GM23338 (cell line): ENCODE measurements at regions not wholly inside any gene's neighbourhood (a gene's known extent, or its start where the extent isn't known, plus 50 kb on each side); places are given as distances from the start of the nearest gene placed in this dataset.

ENCODE experiments used
- ATAC-seq: fragments of 200-7000 bp; cut with Tn5 transposase; 3 replicates; pipeline ENCODE4 v1.9.1; 2020
- DNase-seq: peaks from one replicate; pipeline ENCODE4 v3.0.0-alpha.2; 2015; ENCODE audit warnings: low spot score
- H2AFZ ChIP-seq: fragments of 200-600 bp; sonication (generic); 2 replicates; pipeline ENCODE4 v1.8.0; 2016; ENCODE audit warnings: antibody characterized with exemption, mild to moderate bottlenecking, moderate library complexity
- H3F3A ChIP-seq: fragments of 200-600 bp; sonication (generic); replicated peaks from 2 replicates; pipeline ENCODE4 v1.8.0; 2017; ENCODE audit warnings: antibody characterized with exemption, mixed run types, low read depth
- H3K27ac ChIP-seq: fragments of 200-600 bp; sonication (generic); 2 replicates; pipeline ENCODE4 v1.6.1; 2016; ENCODE audit warnings: low read depth
- H3K27me3 ChIP-seq: fragments of 200-600 bp; sonication (generic); 2 replicates; pipeline ENCODE4 v1.8.0; 2016; ENCODE audit warnings: mild to moderate bottlenecking, mixed run types, moderate library complexity; ENCODE audit not compliant: insufficient read depth
- H3K36me3 ChIP-seq: fragments of 200-600 bp; sonication (generic); 2 replicates; pipeline ENCODE4 v1.8.0; 2016; ENCODE audit warnings: mild to moderate bottlenecking; ENCODE audit not compliant: insufficient read depth
- H3K4me1 ChIP-seq: fragments of 200-600 bp; sonication (generic); 2 replicates; pipeline ENCODE4 v1.8.0; 2016; ENCODE audit warnings: mild to moderate bottlenecking, moderate library complexity; ENCODE audit not compliant: insufficient read depth
- H3K4me2 ChIP-seq: fragments of 200-600 bp; sonication (generic); 2 replicates; pipeline ENCODE4 v1.7.1; 2017; ENCODE audit warnings: mixed run types
- H3K4me3 ChIP-seq: fragments of 200-600 bp; sonication (generic); 2 replicates; pipeline ENCODE4 v1.6.1; 2016; ENCODE audit warnings: mixed run types
- H3K79me2 ChIP-seq: fragments of 200-600 bp; sonication (generic); replicated peaks from 2 replicates; pipeline ENCODE4 v1.8.0; 2017; ENCODE audit warnings: mild to moderate bottlenecking; ENCODE audit not compliant: insufficient read depth
- H3K9me2 ChIP-seq: fragments of 200-600 bp; sonication (generic); 2 replicates; pipeline ENCODE4 v1.8.0; 2017; ENCODE audit not compliant: insufficient read depth
- H4K20me1 ChIP-seq: fragments of 200-600 bp; sonication (generic); replicated peaks from 2 replicates; pipeline ENCODE4 v1.8.0; 2017; ENCODE audit warnings: mild to moderate bottlenecking; ENCODE audit not compliant: insufficient read depth
- H3K27ac Mint-ChIP-seq: 2 replicates; pipeline ENCODE4 v1.8.0; 2020; ENCODE audit warnings: inconsistent platforms, mild to moderate bottlenecking, moderate library complexity, mixed read lengths
- H3K27me3 Mint-ChIP-seq: 3 replicates; pipeline ENCODE4 v1.8.0; 2022; ENCODE audit warnings: low read depth, mild to moderate bottlenecking, moderate library complexity, mixed read lengths, inconsistent platforms; ENCODE audit not compliant: insufficient read depth, poor library complexity
- H3K36me3 Mint-ChIP-seq: 3 replicates; pipeline ENCODE4 v1.8.0; 2021; ENCODE audit warnings: low read depth, mild to moderate bottlenecking, inconsistent platforms, moderate library complexity, mixed read lengths
- H3K4me1 Mint-ChIP-seq: 3 replicates; pipeline ENCODE4 v1.8.0; 2020; ENCODE audit warnings: mild to moderate bottlenecking, inconsistent platforms, mixed read lengths
- H3K4me3 Mint-ChIP-seq: 3 replicates; pipeline ENCODE4 v1.8.0; 2021; ENCODE audit warnings: moderate library complexity, mild to moderate bottlenecking, inconsistent platforms, mixed read lengths
- H3K9me3 Mint-ChIP-seq: 3 replicates; pipeline ENCODE4 v1.8.0; 2020; ENCODE audit warnings: moderate library complexity, mild to moderate bottlenecking, inconsistent platforms, mixed read lengths
- CREB1 ChIP-seq: fragments of 250-450 bp; sonication (Bioruptor Pico); IDR thresholded peaks from 2 replicates; pipeline ENCODE4 v1.5.0; 2020; ENCODE audit warnings: low read depth, mild to moderate bottlenecking, moderate library complexity
- CTCF ChIP-seq, 2 experiments: fragments of 200-600 bp in 1 of 2; sonication (generic) in 1 of 2; conservative IDR thresholded peaks; 2 replicates each; pipeline versions ENCODE4 v1.5.1 to v1.6.1; 2016 to 2017; ENCODE audit warnings: antibody characterized with exemption in 2 of 2, low read depth in 2 of 2, mild to moderate bottlenecking in 2 of 2, moderate library complexity in 1 of 2
- EZH2 ChIP-seq: fragments of 200-600 bp; sonication (generic); IDR thresholded peaks from one replicate; pipeline ENCODE4 v1.8.0; 2017; ENCODE audit warnings: antibody characterized with exemption, mild to moderate bottlenecking, low read depth; ENCODE audit not compliant: unreplicated experiment
- EZH2phosphoT487 ChIP-seq: fragments of 200-600 bp; sonication (generic); IDR thresholded peaks from one replicate; pipeline ENCODE4 v1.8.1; 2018; ENCODE audit warnings: antibody characterized with exemption; ENCODE audit not compliant: unreplicated experiment
- JUNB ChIP-seq: IDR thresholded peaks from one replicate; pipeline ENCODE4 v1.6.1; 2016; ENCODE audit warnings: antibody characterized with exemption; ENCODE audit not compliant: unreplicated experiment
- NANOG ChIP-seq: IDR thresholded peaks from 2 replicates; pipeline ENCODE4 v1.6.1; 2016; ENCODE audit warnings: antibody characterized with exemption, borderline replicate concordance
- POLR2AphosphoS5 ChIP-seq: IDR thresholded peaks from 2 replicates; pipeline ENCODE4 v1.6.1; 2016; ENCODE audit warnings: antibody characterized with exemption, low read depth
- STAT1 ChIP-seq: IDR thresholded peaks from one replicate; pipeline ENCODE4 v1.6.1; 2016; ENCODE audit warnings: antibody characterized with exemption; ENCODE audit not compliant: unreplicated experiment
- TF ChIP-seq, protein P1 (sequence below): IDR thresholded peaks from one replicate; pipeline ENCODE4 v1.6.1; 2018; ENCODE audit warnings: antibody characterized with exemption; ENCODE audit not compliant: unreplicated experiment
- TF ChIP-seq, protein P2 (sequence below): IDR thresholded peaks from 2 replicates; pipeline ENCODE4 v1.6.1; 2016; ENCODE audit warnings: antibody characterized with exemption

DNA sequence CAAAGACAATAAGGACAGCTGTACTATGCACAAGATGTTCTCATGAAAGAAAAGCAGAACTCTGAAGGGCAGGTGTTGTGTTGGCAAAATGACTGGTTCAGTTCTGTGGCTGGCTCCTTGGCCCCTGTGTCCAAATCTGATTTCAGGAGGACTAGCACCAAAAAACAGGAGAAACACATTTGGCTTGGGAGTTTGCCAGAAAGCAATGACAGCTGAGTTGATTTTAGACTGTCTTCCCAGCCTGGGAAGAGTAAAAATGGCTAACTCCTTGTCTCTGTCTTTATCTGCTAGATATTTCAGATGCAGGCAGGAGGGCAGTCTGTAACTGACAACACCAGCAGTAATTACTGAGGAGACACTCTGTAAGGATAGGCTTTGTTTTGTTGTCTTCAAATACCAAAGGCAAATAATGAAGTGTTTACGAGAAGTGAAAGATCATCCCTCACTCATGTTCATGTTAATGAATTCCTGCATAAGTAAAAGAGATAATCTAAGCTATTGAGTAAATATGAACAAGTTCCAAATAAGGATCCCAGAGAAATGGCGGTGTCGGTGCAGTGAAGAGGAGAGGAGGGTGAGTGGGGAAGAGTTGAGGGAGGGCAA is 989.0 kb downstream of the CDH11 start:
- Mint-ChIP-seq H3K36me3 (no peaks in the 10 kb centered on the region), H3K4me1 (peaks cover 4% of the 10 kb centered on the region; the same call in 2 of the 3 replicates), H3K27me3 (no peaks in the 10 kb centered on the region), H3K4me3 (no peak overlapping the region), H3K9me3 (no peaks in the 10 kb centered on the region; the same call in 2 of the 3 replicates), H3K27ac (no peak overlapping the region)
- H3K4me1 ChIP-seq = no peaks in the 10 kb centered on the region
- no peak overlapping the region for H3K4me2 ChIP-seq
- no peak overlapping the region for H3K27ac ChIP-seq
- no peaks in the 10 kb centered on the region for H4K20me1 ChIP-seq
- no peaks in the 10 kb centered on the region for H3F3A ChIP-seq
- no peak overlapping the region for H3K4me3 ChIP-seq
- H3K79me2 ChIP-seq = no peaks in the 10 kb centered on the region
- peak overlapping the region; percentile 80 for H2AFZ ChIP-seq
- H3K36me3 ChIP-seq = no peaks in the 10 kb centered on the region
- 0 out of 2 replicates have a peak, but pooled peaks cover 5% of the 10 kb centered on the region for H3K9me2 ChIP-seq
- no peak for TF ChIP-seq EZH2
- TF ChIP-seq CREB1 (CRISPR knock-in tag) = no peak
- TF ChIP-seq, protein P1, sequence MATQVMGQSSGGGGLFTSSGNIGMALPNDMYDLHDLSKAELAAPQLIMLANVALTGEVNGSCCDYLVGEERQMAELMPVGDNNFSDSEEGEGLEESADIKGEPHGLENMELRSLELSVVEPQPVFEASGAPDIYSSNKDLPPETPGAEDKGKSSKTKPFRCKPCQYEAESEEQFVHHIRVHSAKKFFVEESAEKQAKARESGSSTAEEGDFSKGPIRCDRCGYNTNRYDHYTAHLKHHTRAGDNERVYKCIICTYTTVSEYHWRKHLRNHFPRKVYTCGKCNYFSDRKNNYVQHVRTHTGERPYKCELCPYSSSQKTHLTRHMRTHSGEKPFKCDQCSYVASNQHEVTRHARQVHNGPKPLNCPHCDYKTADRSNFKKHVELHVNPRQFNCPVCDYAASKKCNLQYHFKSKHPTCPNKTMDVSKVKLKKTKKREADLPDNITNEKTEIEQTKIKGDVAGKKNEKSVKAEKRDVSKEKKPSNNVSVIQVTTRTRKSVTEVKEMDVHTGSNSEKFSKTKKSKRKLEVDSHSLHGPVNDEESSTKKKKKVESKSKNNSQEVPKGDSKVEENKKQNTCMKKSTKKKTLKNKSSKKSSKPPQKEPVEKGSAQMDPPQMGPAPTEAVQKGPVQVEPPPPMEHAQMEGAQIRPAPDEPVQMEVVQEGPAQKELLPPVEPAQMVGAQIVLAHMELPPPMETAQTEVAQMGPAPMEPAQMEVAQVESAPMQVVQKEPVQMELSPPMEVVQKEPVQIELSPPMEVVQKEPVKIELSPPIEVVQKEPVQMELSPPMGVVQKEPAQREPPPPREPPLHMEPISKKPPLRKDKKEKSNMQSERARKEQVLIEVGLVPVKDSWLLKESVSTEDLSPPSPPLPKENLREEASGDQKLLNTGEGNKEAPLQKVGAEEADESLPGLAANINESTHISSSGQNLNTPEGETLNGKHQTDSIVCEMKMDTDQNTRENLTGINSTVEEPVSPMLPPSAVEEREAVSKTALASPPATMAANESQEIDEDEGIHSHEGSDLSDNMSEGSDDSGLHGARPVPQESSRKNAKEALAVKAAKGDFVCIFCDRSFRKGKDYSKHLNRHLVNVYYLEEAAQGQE = no peak
- TF ChIP-seq JUNB = no peak
- TF ChIP-seq CTCF (conservative IDR thresholded peaks at IDR 0.05; ENCODE audit: low read depth in 2 of 2) = no peak
- no peak for TF ChIP-seq STAT1
- no peak for TF ChIP-seq EZH2phosphoT487
- TF ChIP-seq NANOG = no peak
- no peak for TF ChIP-seq POLR2AphosphoS5
- TF ChIP-seq, protein P2, sequence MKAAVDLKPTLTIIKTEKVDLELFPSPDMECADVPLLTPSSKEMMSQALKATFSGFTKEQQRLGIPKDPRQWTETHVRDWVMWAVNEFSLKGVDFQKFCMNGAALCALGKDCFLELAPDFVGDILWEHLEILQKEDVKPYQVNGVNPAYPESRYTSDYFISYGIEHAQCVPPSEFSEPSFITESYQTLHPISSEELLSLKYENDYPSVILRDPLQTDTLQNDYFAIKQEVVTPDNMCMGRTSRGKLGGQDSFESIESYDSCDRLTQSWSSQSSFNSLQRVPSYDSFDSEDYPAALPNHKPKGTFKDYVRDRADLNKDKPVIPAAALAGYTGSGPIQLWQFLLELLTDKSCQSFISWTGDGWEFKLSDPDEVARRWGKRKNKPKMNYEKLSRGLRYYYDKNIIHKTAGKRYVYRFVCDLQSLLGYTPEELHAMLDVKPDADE = no peak
- no peaks in the 10 kb centered on the region for H3K27me3 ChIP-seq
- DNase-seq = no peak
- peak; percentile 33; the same call in 2 of the 3 replicates for ATAC-seq
